Mononuclear cell (primary cell): ENCODE measurements at regions not wholly inside any gene's neighbourhood (a gene's known extent, or its start where the extent isn't known, plus 50 kb on each side); places are given as distances from the start of the nearest gene placed in this dataset.

Experiments
- H3K27me3 ChIP-seq: 2 replicates; pipeline ENCODE4 v1.6.0; 2011; ENCODE audit warnings: low read length, control low read depth; ENCODE audit not compliant: insufficient read depth
- H3K4me1 ChIP-seq: 2 replicates; pipeline ENCODE4 v1.5.1; 2011; ENCODE audit warnings: mild to moderate bottlenecking, low read length, control low read depth; ENCODE audit not compliant: insufficient read depth
- H3K4me3 ChIP-seq: 2 replicates; pipeline ENCODE4 v1.5.1; 2011; ENCODE audit warnings: mild to moderate bottlenecking, low read length, moderate library complexity
- H3K9me3 ChIP-seq: 2 replicates; pipeline ENCODE4 v1.5.1; 2011; ENCODE audit warnings: low read depth, mild to moderate bottlenecking, control low read depth, low read length

DNA sequence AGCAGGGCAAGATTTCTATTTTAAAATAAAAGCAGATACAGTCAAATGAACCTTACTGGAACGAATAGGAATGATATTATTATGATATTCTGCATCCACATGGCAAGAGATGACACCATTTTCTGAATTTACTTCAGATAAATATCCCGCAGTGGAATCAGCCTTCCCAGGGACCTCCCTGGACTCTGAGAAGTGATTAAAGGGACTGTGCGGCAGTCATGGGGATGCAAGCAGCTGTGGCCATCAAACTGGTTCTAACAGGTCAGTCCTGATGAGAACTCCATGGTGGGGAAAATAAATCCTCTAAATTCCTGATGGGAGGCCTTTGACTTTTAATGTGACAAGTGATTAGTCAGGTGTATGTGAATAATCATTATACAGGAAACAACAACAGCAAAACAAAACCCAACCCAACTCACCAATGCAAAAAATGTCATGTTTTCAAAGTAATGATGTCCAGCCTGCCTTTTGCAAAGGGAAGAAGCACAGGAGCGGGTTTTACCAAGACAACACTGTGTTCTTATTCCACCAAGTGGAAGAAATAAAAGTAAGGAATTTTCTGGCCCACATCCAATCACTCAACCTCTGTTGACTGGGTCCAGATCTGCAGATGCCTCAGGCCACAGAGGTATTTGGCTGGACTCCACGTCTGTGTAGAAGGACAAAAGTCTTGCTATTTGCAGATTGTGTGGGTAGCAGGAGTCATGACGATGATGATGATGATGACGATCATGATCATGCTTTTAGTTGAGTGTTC, 61.9 kb upstream of the CITED2 start:
- Histone ChIP-seq H3K9me3 (peaks cover 4% of the 10 kb centered on the region), H3K27me3 (no peaks in the 10 kb centered on the region), H3K4me3 (no peak overlapping the region)

DNA sequence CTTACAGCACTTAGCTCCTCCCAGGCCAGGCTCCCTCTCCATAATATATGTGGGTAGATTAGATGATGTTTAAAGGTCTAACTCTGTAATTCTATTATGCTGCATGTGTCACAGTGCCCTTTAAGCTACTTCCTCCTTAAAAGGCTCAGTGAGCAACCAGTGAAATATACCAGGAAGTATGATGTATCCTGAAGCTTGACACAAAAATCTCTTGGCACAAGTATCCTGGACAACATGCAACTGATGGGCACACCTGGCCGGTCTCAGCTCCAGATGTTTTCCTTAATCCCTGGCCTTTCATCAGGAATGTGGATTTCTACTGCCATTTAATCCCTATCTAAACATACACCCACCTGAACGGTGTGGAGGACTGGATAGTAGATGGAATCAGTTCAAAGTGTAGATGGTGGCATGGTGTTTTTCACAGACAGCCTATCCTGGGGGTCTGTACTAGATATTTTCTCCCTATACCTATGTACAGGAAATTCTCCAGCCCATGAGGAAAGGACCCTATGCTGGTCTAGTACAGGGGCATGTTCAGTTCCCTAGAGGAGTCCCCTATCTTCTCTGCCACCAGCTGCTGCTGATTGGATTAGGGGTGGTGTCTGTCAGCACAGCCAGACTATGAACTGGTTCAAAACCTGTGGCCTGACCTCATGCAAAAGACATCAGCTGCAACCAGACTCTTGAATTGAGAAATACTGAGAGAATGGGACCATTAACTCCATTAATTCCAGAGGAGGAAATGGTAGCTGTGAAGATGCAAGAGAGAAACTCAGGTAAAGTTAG, 59.4 kb upstream of the CITED2 start:
- Histone ChIP-seq H3K9me3 (peaks cover 4% of the 10 kb centered on the region), H3K27me3 (no peaks in the 10 kb centered on the region), H3K4me3 (no peak overlapping the region), H3K4me1 (peaks cover 22% of the 10 kb centered on the region)

More for the DNA sequence above, 61.9 kb upstream of the CITED2 start:
- H3K4me1 ChIP-seq, result peaks cover 11% of the 10 kb centered on the region

DNA sequence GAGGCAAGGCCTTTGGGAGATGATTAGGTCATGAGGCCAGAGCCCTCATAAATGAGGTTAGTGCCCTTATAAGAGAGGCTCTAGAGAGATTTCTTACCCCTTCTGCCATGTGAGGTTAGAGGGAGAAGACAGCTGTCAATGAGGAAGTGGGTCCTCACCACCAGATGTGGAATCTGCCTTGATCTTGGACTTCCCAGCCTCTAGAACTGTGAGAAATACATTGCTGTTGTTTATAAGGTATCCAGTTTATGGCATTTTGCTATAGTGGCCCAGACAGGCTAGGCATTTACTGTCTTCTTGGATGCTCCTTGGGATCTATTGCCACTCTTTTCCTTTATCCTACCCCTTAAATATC, 57.1 kb upstream of the CITED2 start:
- Histone ChIP-seq H3K4me1 (peaks cover 22% of the 10 kb centered on the region), H3K9me3 (peaks cover 4% of the 10 kb centered on the region), H3K4me3 (no peak overlapping the region), H3K27me3 (no peaks in the 10 kb centered on the region)

DNA sequence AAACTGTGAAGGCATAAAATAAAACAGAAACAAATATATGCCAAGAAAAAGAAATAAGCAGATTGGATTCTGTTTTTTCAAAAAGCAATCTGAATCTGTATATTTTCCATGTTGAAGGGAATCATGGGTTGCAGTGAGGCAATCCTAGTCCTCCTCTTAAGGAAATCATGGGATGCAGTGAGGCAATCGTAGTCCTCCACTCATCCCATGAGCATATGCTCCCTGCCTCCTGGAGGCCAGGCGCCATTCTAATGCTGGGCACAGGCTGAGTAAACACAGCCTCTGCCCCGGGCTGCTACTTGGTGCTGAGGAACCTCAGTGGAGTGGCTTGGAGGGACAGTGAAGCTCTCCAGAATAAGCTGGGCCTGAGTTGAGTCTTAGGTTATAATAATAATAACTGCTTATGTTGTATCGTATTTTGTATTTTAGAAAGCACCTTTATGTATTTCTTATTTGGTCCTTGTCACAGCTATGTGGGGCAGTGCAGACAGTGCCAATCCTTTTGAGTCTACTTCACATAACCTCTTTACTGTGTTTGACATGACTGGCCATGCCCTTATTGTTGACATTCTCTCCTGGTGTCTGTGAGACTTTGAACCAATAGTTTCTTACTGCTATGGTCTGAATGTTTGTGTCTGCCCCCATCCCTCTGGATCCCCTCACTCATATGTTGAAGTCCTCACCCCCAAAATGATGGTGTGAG, 56.6 kb upstream of the CITED2 start:
- Histone ChIP-seq H3K27me3 (no peaks in the 10 kb centered on the region), H3K9me3 (peaks cover 4% of the 10 kb centered on the region), H3K4me1 (peaks cover 22% of the 10 kb centered on the region), H3K4me3 (no peak overlapping the region)

DNA sequence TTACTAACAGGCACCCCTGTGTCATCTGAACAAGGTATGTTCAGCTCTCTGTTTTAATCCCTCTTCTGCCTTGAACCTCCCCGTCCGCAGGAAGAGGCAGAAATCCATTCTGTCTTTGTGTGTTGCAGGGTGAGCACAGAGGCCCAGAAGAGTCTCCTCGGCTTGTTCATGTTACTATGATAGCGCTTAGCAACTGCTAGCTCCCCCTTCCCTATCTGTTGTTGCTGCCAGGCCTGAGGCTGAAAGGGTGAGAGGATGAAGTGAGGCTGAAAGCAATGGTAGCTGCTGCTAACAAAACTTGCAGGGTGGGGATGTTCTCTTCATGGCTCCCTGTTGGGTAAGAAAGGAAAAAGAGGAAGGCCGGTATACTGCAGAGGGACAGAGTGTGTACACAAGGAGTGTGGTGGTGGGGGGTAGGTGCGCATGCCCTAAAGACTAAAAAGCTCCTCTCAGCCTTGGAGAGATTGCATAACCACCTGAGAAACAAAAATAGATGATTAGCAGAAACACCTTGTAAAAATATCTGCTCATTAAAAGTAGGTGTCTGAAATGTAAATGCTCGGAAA, 55.2 kb upstream of the CITED2 start:
- H3K4me3 ChIP-seq, result no peak overlapping the region
- H3K9me3 ChIP-seq, result peaks cover 4% of the 10 kb centered on the region
- H3K27me3 ChIP-seq, result no peaks in the 10 kb centered on the region
- peaks cover 22% of the 10 kb centered on the region for H3K4me1 ChIP-seq

DNA sequence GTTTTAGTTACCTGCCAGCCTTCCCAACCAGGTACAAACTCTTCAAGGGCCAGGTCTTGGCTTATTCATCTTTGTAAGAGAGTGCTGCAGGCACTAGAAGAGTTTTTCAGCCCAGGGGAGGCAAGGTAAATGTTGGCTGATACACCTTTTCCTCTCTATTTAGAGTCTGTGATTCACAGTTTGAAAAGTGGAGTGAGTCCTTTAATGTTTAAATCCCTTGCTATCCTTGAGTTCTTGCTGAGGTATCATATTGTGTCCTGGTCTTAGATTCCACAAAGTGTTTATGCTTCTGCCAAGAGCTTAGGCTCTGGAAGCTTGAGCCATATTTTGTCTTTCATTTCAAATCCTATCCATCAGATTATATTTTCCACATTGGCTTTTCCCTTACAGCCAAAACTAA, 52.8 kb upstream of the CITED2 start:
- Histone ChIP-seq H3K9me3 (peaks cover 4% of the 10 kb centered on the region), H3K27me3 (no peaks in the 10 kb centered on the region), H3K4me1 (peaks cover 20% of the 10 kb centered on the region), H3K4me3 (no peak overlapping the region)

DNA sequence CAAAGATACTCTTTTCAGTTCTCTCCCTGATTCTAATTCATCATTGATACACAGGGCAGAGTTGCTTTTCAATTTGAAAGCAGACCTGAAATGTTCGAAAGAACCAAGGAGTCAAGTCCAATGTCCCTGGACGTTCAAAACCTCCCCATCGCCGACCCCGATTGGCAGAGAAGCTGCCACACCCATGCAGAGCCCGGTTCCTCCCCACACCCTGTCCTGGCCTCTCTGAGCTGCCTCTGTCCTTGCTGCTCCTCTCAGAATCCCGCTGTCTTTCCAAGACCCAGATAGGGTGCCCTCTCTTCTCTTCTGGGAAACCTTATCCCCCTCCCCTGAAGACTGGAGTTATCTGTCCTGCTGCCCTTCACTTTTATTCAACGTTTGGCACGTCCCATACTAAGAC, 52.3 kb upstream of the CITED2 start:
- no peak overlapping the region for H3K4me3 ChIP-seq
- peaks cover 24% of the 10 kb centered on the region for H3K4me1 ChIP-seq

DNA sequence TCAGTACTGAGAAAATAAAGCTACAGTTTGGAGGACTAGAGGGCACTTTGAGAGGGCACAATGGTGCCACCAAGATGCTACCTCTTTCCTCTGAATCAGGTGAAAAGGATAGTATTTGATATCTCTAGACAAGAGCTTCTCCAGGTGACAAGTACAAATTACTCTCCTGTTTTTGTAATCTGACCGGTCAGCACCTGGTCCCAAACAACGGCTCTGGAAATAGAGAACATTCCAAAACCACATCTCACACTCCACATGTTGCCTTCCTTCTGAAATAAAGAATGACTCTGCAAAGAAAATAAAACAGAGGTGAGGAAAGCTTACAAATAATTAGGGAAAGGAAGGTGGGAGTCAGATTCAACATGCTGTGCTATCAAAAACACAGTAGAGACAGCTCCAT, 51.3 kb upstream of the CITED2 start:
- H3K4me1 ChIP-seq, result peaks cover 24% of the 10 kb centered on the region
- H3K4me3 ChIP-seq, result no peak overlapping the region
- no peaks in the 10 kb centered on the region for H3K9me3 ChIP-seq
- no peaks in the 10 kb centered on the region for H3K27me3 ChIP-seq

More for the DNA sequence above, 52.3 kb upstream of the CITED2 start:
- Histone ChIP-seq H3K9me3 (peaks cover 3% of the 10 kb centered on the region), H3K27me3 (no peaks in the 10 kb centered on the region)

DNA sequence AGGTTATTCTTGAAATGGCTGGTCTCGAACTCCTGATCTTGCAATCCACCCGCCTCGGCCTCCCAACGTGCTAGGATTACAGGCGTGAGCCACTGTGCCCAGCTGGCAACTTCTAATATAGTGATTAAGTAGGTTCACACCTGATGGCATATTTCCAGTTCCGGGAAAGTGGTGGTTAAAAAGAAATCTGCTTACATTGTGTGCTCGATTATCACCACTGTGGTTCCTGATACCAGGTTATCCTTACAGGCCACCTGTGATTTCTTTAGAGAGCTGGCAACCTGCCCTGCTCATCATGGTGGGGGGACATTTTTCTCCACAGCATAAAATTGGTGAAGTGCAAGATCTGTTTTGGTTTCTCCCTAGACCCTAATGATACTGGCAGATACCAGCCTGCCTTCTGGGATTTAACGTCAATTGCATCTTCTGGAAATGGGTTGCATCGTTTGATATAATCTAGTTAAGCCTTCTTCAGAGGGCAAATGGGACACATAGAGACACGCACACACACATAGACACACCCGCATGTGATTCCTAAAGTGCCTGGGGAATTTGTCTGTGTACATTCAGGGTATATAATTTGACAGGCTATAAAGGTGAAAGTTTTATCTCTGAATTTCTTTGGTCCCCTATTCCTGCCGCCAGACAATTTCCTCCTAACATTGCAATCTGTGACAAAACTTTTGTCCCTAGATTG, 49.7 kb upstream of the CITED2 start:
- Histone ChIP-seq H3K9me3 (no peaks in the 10 kb centered on the region), H3K27me3 (no peaks in the 10 kb centered on the region), H3K4me3 (no peak overlapping the region), H3K4me1 (peaks cover 20% of the 10 kb centered on the region)
